GM12872 (cell line): ENCODE measurements at regions not wholly inside any gene's neighbourhood (a gene's known extent, or its start where the extent isn't known, plus 50 kb on each side); places are given as distances from the start of the nearest gene placed in this dataset.

Experiments
- CTCF ChIP-seq: IDR thresholded peaks from 3 replicates; pipeline ENCODE4 v1.5.1; 2011; ENCODE audit warnings: low read depth, mild to moderate bottlenecking, low read length, moderate library complexity; ENCODE audit not compliant: insufficient read depth

GRCh38 chr11:81174646-81175330, 1558.9 kb downstream of the FAM181B start:
- TF ChIP-seq CTCF = no peak

GRCh38 chr11:81165164-81165563, 1568.5 kb downstream of the FAM181B start:
- no peak for TF ChIP-seq CTCF

- no peak for TF ChIP-seq CTCF
These were observed 1573.8 kb downstream of the FAM181B start for GRCh38 chr11:81159900-81160299.

GRCh38 chr11:81135570-81135969, 1598.1 kb downstream of the FAM181B start:
- no peak for TF ChIP-seq CTCF

- no peak for TF ChIP-seq CTCF
These were observed 1604.0 kb downstream of the FAM181B start for GRCh38 chr11:81129618-81130017.

- no peak for TF ChIP-seq CTCF
These were observed 1620.9 kb downstream of the FAM181B start for GRCh38 chr11:81112718-81113117.

GRCh38 chr11:81104051-81104450, 1629.6 kb downstream of the FAM181B start:
- no peak for TF ChIP-seq CTCF
